Activated CD4-positive, alpha-beta T cell treated with anti-CD3 and anti-CD28 coated beads for 1 hour (primary cell): ENCODE measurements at regions not wholly inside any gene's neighbourhood (a gene's known extent, or its start where the extent isn't known, plus 50 kb on each side); places are given as distances from the start of the nearest gene placed in this dataset.
"Not testable (repeated sequence)": the region's sequence is repeated elsewhere in the genome, so short reads cannot be mapped to it uniquely, and the experiment has no call there.

Experiments used
- DNase-seq: peaks from one replicate; pipeline ENCODE4 v3.0.0-alpha.2; 2020

DNA sequence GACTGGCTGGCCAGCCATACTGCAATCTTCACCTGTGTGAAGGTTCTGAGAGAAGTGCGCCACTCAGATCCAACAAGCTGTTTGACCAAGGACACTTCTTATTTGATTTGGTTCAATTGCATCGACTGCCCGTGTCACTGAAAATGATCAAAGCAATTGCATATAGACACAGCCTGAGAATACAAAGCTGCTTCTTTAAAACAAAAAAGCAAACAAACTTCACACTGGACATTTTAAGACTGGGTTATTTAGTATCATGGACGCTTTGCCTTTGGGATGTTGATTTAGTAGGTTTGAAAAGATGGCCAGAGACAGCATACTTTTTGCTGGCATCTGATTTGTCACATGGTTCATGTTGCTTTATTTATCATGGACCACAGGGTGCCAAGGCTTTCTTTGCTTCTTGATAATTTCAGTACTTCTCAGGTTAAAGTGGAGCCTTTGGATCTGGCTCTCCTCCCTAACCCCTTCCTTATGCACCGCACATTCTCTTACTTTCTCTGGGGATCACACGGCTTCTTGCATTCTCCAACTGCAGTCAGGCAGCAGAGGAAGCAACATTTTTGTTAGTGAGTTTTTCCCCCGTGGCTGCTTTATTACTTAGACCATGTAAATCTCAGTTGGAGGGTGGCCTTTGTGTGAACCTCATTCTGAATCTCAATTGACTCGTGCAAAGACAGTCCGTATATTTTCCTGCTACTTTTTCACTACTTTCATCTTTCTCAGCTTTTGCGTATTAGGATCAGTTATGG lies 151.0 kb downstream of the CD47 start:
- no peak for DNase-seq

- DNase-seq = no peak
Observed at GRCh38 chr3:107938143-107938542, 152.7 kb downstream of the CD47 start.

DNA sequence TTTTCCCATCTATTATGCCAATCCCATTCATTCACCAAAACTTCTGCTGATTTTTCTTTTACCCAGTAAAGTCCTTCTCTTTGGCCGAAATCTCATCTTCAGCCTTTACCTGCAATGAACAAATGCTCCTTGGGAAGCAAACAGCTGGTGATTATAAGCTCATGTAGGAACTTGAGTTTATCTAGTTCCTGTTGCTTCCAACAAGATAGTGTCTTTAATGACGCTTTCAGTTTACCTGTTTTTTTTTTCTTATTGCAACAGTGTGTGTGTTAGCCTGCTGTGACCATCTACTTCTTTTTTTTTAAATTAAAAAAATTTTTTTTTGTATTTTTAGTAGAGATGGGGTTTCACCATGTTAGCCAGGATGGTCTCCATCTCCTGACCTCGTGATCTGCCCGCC lies 156.0 kb downstream of the CD47 start:
- DNase-seq = no peak

DNA sequence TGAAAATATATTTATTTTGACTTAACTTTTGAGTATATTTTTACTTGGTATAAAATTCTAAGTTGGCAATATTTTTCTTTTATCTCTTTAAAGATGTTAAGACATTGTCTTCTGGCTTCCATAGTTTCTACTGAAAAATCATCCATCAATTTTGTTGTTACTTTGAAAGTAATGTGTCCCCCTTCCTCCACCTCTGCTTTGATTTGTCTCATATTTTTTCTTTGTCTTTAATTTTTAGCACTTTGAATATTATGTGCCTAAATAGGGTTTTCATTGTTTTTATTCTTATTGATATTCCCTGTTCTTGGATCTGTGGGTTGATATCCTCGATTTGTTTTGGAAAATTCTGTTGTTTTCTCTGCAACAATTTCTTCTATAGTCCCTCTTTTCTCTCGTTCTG lies 157.4 kb downstream of the CD47 start:
- DNase-seq = no peak

DNA sequence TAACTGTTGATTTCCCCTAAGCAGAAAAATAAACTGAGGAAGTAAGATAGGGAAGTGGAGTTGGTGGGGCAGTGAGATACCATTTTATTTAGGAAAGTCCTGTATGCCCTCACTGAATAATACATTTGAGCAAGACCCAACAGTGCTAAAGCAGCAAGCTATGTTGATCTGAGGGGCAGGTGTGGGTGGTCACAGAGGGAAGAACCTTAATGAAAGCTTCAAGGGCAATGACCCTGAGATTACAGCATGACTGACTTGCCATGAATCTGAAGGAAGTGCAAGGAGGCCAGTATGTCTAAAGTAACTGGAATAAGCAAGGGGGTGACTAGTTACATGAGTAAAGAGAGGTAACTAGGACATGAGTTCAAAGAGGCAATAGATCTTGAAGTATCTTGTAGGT lies 159.5 kb downstream of the CD47 start:
- DNase-seq = no peak

- DNase-seq = no peak
Observed at GRCh38 chr3:107929088-107929487, 161.7 kb downstream of the CD47 start.

DNA sequence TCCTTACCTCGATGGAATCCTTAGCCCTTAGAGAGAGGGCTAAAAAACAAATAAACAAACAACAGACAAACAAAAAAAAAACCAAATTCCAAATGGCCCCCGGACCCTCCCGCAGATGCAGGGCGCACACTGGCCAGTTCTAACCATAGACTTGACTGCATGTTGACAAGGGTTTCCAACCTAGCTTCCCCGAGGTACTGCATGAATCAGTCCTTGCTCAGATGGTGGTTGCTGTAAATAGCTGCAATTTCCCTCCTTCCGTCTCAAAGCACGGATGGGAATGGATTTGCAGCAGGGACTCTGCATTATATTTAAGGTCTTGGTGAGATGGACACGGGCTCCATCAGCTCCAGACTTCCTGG lies 162.8 kb downstream of the CD47 start:
- no peak for DNase-seq

GRCh38 chr3:107927361-107928083 lies 163.3 kb downstream of the CD47 start:
- peak; percentile 56 for DNase-seq

DNA sequence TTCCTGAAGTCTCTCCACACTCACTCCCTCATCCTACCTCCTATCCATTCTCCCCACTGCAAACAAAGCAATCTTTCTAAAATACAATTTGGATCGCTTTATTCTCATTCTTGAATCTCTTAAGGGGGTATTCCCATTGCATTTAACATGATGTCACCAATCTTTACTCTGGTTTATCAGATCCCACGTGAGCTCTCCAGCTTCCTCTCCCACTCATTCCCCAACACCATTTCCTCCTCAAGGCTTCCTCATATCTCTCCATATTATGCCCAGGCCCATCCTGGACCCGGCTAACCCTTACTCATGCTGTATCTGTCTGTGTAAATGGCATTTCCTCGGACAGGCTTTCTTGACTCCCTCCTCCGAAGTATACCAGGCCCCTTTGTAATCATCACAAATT lies 165.0 kb downstream of the CD47 start:
- DNase-seq = no peak

GRCh38 chr3:107921038-107921437 lies 169.8 kb downstream of the CD47 start:
- no peak for DNase-seq

DNA sequence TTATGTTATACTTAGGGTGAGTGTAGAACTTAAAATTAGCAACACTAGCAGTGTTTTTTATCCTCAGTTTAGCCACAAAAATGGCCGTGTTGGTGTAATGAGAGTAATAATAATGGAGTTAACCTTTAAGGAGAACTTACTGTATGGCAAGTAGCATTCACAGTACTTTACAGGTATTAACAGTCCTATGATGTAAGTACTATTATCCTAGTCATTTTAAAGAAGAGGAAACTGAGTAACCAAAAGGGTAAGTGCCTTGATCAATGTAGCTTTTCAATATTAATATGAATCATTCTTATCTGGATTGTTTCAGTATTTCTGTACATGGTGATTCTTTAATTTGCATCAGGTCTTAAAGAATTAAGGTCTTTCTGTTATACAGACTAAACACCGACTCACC lies 170.3 kb downstream of the CD47 start:
- no peak for DNase-seq

DNA sequence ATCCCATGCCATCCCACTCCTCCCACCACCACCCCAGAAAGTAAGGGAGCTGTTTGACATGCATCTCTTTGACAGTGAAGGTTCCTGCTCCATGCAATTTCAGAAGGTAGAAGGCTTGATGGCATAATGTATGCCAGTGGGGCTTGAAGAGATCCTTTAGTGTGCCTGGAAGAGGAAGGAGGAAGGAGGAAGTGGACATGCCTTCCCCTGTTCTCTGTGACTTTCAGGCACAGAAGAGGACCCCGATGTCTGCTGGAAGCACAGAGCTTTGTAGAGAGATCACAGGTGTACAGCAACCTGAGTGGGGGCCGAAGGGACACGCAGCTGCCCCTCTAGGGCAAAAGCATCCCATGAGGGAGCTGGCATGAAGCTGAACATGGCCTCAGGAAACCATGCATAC lies 171.6 kb downstream of the CD47 start:
- DNase-seq = no peak

DNA sequence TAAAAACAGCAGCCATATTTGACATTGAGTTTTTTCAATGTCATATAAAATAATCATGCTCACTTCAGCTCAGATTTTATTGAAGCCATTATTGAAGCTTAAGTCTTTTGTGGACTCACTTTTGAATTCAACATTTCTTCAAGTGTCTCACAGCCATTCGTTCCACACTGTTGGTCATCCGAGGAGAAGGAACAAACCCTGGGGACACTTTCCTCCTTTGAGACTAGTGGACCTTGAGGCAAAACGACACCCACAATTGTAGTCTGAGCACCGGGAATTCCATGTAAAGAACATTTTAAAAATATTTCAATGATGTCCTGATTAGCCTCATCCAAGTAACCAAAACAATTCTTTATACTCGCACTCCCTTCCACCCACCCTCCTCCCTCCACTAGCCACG lies 174.7 kb downstream of the CD47 start:
- DNase-seq = no peak

GRCh38 chr3:107915706-107916105 lies 175.1 kb downstream of the CD47 start:
- DNase-seq = no peak

DNA sequence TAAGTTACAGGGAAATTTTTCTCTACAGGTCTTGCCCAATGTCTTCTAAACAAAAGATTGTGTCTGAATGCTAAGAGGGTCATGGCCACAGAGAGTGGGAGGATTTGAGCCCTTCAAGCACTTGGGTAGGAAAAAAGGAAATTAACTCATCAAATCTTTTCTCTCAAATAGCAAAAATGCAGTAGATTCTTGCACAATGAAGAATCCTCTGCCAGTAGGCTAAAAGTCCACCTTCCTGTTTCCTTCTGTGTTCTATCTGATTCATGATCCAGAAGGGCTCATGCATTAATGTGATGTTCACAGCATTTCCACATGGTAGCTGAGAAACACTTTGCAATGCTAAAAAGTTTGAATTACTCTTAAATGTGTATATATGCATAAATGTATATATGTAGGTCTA lies 177.1 kb downstream of the CD47 start:
- DNase-seq = no peak

GRCh38 chr3:107911337-107912000 lies 179.4 kb downstream of the CD47 start:
- no peak for DNase-seq

DNA sequence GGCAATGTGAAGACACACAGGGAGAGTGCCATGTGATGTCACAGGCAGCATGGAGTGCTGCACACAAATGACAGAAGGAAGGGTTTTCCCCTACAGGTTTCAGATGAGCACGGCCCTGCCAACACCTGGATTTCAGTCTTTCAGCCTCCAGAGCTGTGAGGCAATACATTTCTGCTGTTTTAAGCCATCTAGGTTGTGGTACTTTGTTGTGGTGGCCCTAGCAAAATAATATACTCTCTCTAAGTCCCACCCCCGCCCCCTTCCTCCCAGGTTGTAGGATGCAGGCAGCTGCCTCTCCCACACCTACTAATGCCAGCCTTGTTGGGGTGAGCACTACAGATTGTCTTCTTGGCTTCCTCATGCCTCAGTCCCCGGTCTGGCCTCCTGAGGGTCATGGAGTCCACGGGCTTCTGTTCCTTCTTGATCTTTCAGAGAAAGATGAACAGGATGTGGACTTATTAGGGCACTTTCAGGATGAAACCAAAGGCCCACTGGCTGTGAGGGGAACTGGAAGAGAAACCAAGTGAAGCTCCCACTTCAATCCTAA lies 180.0 kb downstream of the CD47 start:
- DNase-seq = no peak

DNA sequence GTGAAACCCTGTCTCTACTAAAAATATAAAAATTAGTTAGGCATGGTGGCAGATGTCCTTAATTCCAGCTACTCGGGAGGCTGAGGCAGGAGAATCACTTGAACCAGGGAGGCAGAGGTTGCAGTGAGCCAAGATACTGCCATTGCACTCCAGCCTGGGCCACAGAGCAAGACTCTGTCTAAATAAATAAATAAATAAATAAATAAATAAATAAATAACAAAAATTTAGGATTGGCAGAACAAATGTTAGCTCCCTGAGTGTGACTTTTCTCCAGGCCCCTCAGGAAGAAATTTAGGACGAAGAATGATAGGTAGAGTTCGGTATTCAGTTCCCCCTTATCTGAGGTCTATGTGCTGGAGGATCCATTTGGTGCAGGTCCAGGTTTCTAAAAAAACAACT lies 181.2 kb downstream of the CD47 start:
- DNase-seq = not testable (repeated sequence)

DNA sequence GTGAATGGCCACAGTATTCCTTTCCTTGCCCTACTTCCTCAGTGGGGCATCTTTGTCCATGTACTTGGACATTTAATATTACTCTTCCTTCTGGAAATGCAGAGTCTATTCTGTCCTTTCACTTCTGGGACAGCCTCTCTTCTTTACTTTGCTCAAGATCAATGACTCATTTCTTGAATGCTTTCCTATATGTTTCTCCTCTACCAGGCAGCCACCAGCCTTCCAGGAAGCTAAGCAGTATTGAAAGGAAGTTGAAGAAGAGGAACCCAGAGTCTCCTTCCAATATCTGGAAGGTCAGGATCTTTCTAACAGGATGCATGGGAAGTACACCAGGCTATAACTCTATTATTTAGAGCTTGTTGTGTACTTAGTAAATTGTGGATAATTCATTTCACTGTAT lies 182.8 kb downstream of the CD47 start:
- no peak for DNase-seq

DNA sequence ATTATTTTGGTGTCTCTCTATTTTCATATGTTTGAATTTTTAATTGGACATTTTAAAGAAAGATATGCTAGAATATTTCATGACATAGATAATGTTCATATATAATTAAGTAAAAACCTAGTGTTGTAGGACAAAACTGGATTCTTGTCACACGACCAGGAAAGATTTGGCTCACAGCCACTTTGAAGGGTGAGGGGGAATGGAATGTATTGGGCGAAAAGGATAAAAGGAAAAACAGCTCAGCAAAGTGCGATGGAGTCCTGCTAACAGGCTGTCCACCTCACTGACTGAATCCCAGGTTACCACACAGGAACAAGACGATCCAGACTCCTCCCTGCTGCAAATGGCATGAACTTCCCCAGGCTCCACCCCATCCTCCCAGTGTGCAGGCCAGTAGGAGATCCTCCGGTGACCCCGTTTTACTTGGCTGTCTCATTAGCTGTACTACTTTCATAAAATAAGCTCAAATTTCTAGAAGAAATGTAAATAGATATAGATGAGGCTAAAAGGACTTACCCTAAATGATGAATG lies 186.2 kb downstream of the CD47 start:
- no peak for DNase-seq

- no peak for DNase-seq
Observed at GRCh38 chr3:107899990-107900651, 190.7 kb downstream of the CD47 start.

DNA sequence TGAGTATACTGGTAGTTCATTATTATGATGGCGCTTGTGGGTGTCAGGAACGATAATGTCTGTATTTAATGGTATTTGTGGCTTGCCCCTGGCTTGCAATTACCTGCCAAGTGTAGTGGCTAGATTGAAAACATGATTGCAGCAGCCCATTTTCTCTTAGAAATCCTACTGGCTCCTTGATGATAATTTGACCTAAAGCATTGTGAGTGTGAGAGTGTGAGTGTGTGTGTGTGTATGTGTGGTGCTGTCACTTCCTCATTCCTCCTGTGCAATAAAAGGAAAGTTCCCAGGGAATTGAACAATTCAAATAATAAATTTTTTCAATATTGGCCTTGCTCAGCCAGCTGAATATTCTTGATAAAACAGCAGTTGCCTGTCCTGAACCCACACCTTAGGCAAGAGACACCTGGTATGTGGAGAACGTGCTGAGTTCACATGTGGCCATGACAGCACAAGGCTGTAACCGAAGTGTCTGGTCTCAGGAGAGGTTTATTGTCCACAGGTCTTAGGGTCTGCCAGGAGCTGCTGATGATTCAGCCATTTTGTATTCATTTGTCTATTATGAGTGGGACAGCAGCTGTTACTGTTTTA lies 193.3 kb downstream of the CD47 start:
- DNase-seq = no peak

DNA sequence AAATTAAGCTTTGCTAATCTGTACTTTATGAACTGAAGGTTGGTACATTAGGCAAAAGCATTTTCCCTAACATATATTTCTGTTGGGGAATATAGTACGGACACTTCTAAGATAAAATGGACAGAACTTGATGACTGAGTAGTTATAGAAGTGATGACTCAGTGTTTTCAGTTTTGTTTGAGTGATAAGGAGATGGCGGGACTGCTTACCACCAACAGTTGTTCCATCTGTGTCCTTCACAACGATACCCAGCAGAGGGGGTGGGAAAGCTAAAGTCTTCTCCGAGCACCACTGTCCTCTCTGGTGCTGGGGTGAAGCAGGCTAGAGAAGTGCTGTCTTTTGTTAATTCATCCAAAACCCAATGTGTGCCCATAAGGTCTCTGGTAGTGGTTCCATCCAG lies 195.8 kb downstream of the CD47 start:
- DNase-seq = no peak
